ENCODE measurements at regions not wholly inside any gene's neighbourhood (a gene's known extent, or its start where the extent isn't known, plus 50 kb on each side); places are given as distances from the start of the nearest gene placed in this dataset.

DNA sequence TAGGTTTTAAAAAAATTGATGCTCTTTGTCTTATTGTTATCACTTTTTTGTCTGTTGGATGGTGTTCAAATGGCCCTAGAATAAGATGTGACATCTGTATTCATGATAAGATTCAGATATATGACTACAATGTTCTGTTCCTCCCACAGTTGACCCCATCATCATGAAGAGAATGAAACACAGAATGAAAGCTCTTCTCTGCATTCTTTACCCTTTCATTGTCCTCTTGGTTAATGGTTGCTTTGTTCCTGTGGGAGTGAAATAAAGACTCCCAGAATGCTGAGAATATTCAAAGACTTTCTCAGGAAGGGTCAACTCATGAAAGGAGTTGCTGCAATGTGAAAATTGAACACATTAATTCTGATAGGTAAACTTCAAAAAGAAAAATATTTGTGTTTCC, 1015.8 kb downstream of the SORCS3 start:
- no peak overlapping the region for H3K9ac ChIP-seq (ENCODE audit: low read length)
- no peaks in the 10 kb centered on the region for H3K4me1 ChIP-seq (ENCODE audit: low read length)
- H3K27ac ChIP-seq (ENCODE audit: low read length), result no peak overlapping the region
- no peaks in the 10 kb centered on the region for H4K20me1 ChIP-seq (ENCODE audit: insufficient read depth, low read length)
- no peak overlapping the region for H3K4me3 ChIP-seq (ENCODE audit: low read length)
- H3K79me2 ChIP-seq (ENCODE audit: low read length), result no peaks in the 10 kb centered on the region
- TF ChIP-seq, protein P1, sequence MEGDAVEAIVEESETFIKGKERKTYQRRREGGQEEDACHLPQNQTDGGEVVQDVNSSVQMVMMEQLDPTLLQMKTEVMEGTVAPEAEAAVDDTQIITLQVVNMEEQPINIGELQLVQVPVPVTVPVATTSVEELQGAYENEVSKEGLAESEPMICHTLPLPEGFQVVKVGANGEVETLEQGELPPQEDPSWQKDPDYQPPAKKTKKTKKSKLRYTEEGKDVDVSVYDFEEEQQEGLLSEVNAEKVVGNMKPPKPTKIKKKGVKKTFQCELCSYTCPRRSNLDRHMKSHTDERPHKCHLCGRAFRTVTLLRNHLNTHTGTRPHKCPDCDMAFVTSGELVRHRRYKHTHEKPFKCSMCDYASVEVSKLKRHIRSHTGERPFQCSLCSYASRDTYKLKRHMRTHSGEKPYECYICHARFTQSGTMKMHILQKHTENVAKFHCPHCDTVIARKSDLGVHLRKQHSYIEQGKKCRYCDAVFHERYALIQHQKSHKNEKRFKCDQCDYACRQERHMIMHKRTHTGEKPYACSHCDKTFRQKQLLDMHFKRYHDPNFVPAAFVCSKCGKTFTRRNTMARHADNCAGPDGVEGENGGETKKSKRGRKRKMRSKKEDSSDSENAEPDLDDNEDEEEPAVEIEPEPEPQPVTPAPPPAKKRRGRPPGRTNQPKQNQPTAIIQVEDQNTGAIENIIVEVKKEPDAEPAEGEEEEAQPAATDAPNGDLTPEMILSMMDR (IDR thresholded peaks at IDR 0.05; ENCODE audit: low read depth, low read length), result no peak
- TF ChIP-seq EZH2phosphoT487 (IDR thresholded peaks at IDR 0.05; ENCODE audit: low read depth), result no peak
- H3K27me3 ChIP-seq (ENCODE audit: low read depth, low read length), result no peaks in the 10 kb centered on the region
- no peak overlapping the region for H3K4me2 ChIP-seq (ENCODE audit: low read length)
- H2AFZ ChIP-seq (ENCODE audit: low read depth, low read length), result no peak overlapping the region
- no peaks in the 10 kb centered on the region for H3K9me3 ChIP-seq (ENCODE audit: insufficient read depth, low read length)
- no peaks in the 10 kb centered on the region for H3K36me3 ChIP-seq (replicated peaks; ENCODE audit: low read depth, low read length)

DNA sequence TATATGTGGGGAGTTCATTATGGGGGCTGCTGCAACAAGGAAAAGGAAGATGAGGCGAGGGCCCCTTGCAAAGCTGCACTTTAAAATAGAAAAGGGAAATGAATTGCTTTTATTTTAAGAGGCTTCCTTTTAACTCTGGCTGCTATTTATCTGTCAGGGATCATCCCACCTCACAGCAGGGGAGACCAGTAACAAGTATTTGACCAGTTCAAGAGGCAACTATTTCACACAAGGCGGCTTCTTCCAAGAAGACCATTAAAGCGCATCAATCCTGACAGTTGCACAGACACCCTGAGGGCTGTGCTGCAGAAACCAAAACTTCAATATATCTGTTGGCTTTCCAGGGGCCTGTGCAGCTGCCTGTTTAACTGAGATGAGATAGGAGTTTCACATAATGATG, 1009.2 kb downstream of the SORCS3 start:
- TF ChIP-seq EZH2phosphoT487 (IDR thresholded peaks at IDR 0.05; ENCODE audit: low read depth), result no peak
- Histone ChIP-seq H3K9ac (ENCODE audit: low read length) (no peak overlapping the region), H3K27me3 (ENCODE audit: low read depth, low read length) (no peaks in the 10 kb centered on the region), H3K9me3 (ENCODE audit: insufficient read depth, low read length) (no peaks in the 10 kb centered on the region), H2AFZ (ENCODE audit: low read depth, low read length) (no peak overlapping the region), H3K4me2 (ENCODE audit: low read length) (no peak overlapping the region), H3K79me2 (ENCODE audit: low read length) (no peaks in the 10 kb centered on the region), H3K36me3 (replicated peaks; ENCODE audit: low read depth, low read length) (no peaks in the 10 kb centered on the region), H4K20me1 (ENCODE audit: insufficient read depth, low read length) (no peaks in the 10 kb centered on the region), H3K27ac (ENCODE audit: low read length) (no peak overlapping the region), H3K4me1 (ENCODE audit: low read length) (no peaks in the 10 kb centered on the region), H3K4me3 (ENCODE audit: low read length) (no peak overlapping the region)

DNA sequence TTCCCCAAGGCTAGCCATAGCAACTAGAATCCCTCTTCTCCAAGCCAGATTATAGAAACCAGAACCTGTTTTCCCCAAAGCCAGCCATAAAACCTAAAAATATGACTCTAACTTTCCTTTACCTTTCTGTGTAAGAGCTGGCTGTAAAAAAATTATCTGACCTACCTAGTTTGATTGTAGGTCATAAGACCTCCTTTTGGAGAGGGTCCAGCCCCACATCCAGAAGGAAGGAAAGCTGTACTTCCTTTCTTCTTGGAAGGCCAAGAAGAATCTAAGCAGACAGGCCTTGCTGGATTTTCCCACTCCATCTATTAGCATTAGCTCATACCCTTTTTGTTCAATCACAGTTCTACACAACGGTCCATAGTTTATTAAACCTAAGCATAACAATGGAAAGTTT, 1006.3 kb downstream of the SORCS3 start:
- no peaks in the 10 kb centered on the region for H3K9me3 ChIP-seq (ENCODE audit: insufficient read depth, low read length)

DNA sequence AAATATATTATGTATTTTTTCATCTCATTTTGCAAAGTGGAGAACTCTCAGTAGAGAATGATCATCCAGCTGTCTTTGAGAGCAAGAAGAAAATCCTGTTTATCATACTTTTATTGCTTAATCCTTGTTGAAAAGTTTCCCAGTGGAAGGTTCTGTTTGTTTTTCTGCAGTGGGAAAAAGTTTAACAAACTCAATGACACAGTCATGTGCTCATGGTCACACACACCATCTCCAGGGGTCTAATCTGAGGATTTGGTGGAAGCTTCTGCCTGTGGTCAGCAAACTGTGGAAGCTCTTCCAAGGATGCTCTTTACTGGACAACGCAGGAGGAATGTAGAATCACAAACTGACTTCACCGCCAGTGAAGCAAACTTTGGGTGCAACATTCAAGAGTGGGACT, 1003.9 kb downstream of the SORCS3 start:
- H3K27ac ChIP-seq (ENCODE audit: low read length), result no peak overlapping the region
- TF ChIP-seq, protein P1 (IDR thresholded peaks at IDR 0.05; ENCODE audit: low read depth, low read length), result no peak
- no peak for TF ChIP-seq EZH2phosphoT487 (IDR thresholded peaks at IDR 0.05; ENCODE audit: low read depth)
- no peaks in the 10 kb centered on the region for H3K36me3 ChIP-seq (replicated peaks; ENCODE audit: low read depth, low read length)
- no peaks in the 10 kb centered on the region for H3K27me3 ChIP-seq (ENCODE audit: low read depth, low read length)
- no peak overlapping the region for H3K4me3 ChIP-seq (ENCODE audit: low read length)
- no peaks in the 10 kb centered on the region for H3K4me1 ChIP-seq (ENCODE audit: low read length)
- H4K20me1 ChIP-seq (ENCODE audit: insufficient read depth, low read length), result no peaks in the 10 kb centered on the region
- H3K79me2 ChIP-seq (ENCODE audit: low read length), result no peaks in the 10 kb centered on the region
- H3K9me3 ChIP-seq (ENCODE audit: insufficient read depth, low read length), result no peaks in the 10 kb centered on the region
- no peak overlapping the region for H3K4me2 ChIP-seq (ENCODE audit: low read length)
- no peak overlapping the region for H2AFZ ChIP-seq (ENCODE audit: low read depth, low read length)
- H3K9ac ChIP-seq (ENCODE audit: low read length), result no peak overlapping the region

More for the DNA sequence above, 1006.3 kb downstream of the SORCS3 start:
- Histone ChIP-seq H3K27me3 (ENCODE audit: low read depth, low read length) (no peaks in the 10 kb centered on the region), H2AFZ (ENCODE audit: low read depth, low read length) (no peak overlapping the region), H3K9ac (ENCODE audit: low read length) (no peak overlapping the region), H3K4me1 (ENCODE audit: low read length) (no peaks in the 10 kb centered on the region), H3K27ac (ENCODE audit: low read length) (no peak overlapping the region), H3K36me3 (replicated peaks; ENCODE audit: low read depth, low read length) (no peaks in the 10 kb centered on the region), H3K4me3 (ENCODE audit: low read length) (no peak overlapping the region), H3K79me2 (ENCODE audit: low read length) (no peaks in the 10 kb centered on the region), H3K4me2 (ENCODE audit: low read length) (no peak overlapping the region), H4K20me1 (ENCODE audit: insufficient read depth, low read length) (no peaks in the 10 kb centered on the region)
- TF ChIP-seq, protein P1 (IDR thresholded peaks at IDR 0.05; ENCODE audit: low read depth, low read length), result no peak
- no peak for TF ChIP-seq EZH2phosphoT487 (IDR thresholded peaks at IDR 0.05; ENCODE audit: low read depth)

DNA sequence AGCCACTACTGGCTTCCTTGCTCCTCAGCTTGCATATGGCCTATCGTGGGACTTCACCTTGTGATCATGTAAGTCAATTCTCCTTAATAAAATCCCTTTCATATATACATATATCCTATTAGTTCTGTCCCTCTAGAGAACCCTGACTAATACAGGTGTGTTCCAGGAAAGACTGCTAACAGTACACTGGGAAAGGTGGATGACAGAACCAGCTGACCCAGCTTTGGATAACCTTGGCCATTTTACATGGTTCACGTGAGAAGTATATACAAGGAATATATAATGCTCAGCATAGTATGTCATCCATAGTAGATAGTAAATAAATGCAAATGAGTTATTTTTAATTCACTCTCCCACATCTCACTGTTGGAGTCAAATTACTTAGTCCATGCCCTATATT, 1003.5 kb downstream of the SORCS3 start:
- Histone ChIP-seq H3K4me2 (ENCODE audit: low read length) (no peak overlapping the region), H3K79me2 (ENCODE audit: low read length) (no peaks in the 10 kb centered on the region), H3K27ac (ENCODE audit: low read length) (no peak overlapping the region), H3K9me3 (ENCODE audit: insufficient read depth, low read length) (no peaks in the 10 kb centered on the region), H3K4me1 (ENCODE audit: low read length) (no peaks in the 10 kb centered on the region), H3K27me3 (ENCODE audit: low read depth, low read length) (no peaks in the 10 kb centered on the region), H3K9ac (ENCODE audit: low read length) (no peak overlapping the region), H4K20me1 (ENCODE audit: insufficient read depth, low read length) (no peaks in the 10 kb centered on the region), H3K36me3 (replicated peaks; ENCODE audit: low read depth, low read length) (no peaks in the 10 kb centered on the region), H2AFZ (ENCODE audit: low read depth, low read length) (no peak overlapping the region), H3K4me3 (ENCODE audit: low read length) (no peak overlapping the region)
- TF ChIP-seq, protein P1 (IDR thresholded peaks at IDR 0.05; ENCODE audit: low read depth, low read length), result no peak
- TF ChIP-seq EZH2phosphoT487 (IDR thresholded peaks at IDR 0.05; ENCODE audit: low read depth), result no peak

Measured in OCI-LY3 (cell line).